HEK293T (cell line): ENCODE measurements at regions not wholly inside any gene's neighbourhood (a gene's known extent, or its start where the extent isn't known, plus 50 kb on each side); places are given as distances from the start of the nearest gene placed in this dataset.

ENCODE experiments used
- CTCF ChIA-PET: fragments of 350-600 bp; formaldehyde crosslinking; extraction: SDS; loops from one replicate; lab custom pipeline; 2021; ENCODE audit warnings: antibody characterized with exemption, inconsistent platforms; lab: Yijun Ruan, JAX
- POLR2A ChIA-PET: fragments of 350-600 bp; formaldehyde crosslinking; extraction: SDS; loops from one replicate; lab custom pipeline; 2020; ENCODE audit warnings: antibody characterized with exemption, inconsistent platforms; lab: Yijun Ruan, JAX
- DNase-seq: peaks from one replicate; pipeline ENCODE4 v3.0.0; 2012; ENCODE audit warnings: mixed read lengths; ENCODE audit errors: extremely low spot score
- ARNT ChIP-seq: fragments of 450-650 bp; IDR thresholded peaks from 2 replicates; pipeline ENCODE4 v1.6.1; 2017; ENCODE audit warnings: mild to moderate bottlenecking
- BHLHE40 ChIP-seq: fragments of 450-650 bp; IDR thresholded peaks from 2 replicates; pipeline ENCODE4 v1.6.1; 2016; ENCODE audit warnings: mild to moderate bottlenecking, moderate library complexity, borderline replicate concordance
- CTBP1 ChIP-seq: fragments of 450-650 bp; IDR thresholded peaks from 2 replicates; pipeline ENCODE4 v1.6.1; 2016; ENCODE audit warnings: borderline replicate concordance
- ELF4 ChIP-seq: fragments of 450-650 bp; IDR thresholded peaks from 2 replicates; pipeline ENCODE4 v1.6.1; 2017; ENCODE audit warnings: antibody characterized with exemption
- FOXA1 ChIP-seq: fragments of 450-650 bp; IDR thresholded peaks from 2 replicates; pipeline ENCODE4 v1.6.1; 2016; ENCODE audit warnings: mild to moderate bottlenecking
- FOXK2 ChIP-seq: fragments of 450-650 bp; IDR thresholded peaks from 2 replicates; pipeline ENCODE4 v1.6.1; 2016; ENCODE audit warnings: mild to moderate bottlenecking
- FOXM1 ChIP-seq: fragments of 450-650 bp; IDR thresholded peaks from 2 replicates; pipeline ENCODE4 v1.6.1; 2017; ENCODE audit warnings: mild to moderate bottlenecking, borderline replicate concordance
- HDGF ChIP-seq: fragments of 450-650 bp; IDR thresholded peaks from 2 replicates; pipeline ENCODE4 v1.6.1; 2017; ENCODE audit warnings: antibody characterized with exemption, borderline replicate concordance
- L3MBTL2 ChIP-seq: fragments of 450-650 bp; conservative IDR thresholded peaks from 2 replicates; pipeline ENCODE4 v1.6.1; 2016; ENCODE audit warnings: mild to moderate bottlenecking
- LEF1 ChIP-seq: fragments of 450-650 bp; IDR thresholded peaks from 2 replicates; pipeline ENCODE4 v1.6.1; 2017; ENCODE audit warnings: mild to moderate bottlenecking, borderline replicate concordance
- NFRKB ChIP-seq: fragments of 450-650 bp; IDR thresholded peaks from 2 replicates; pipeline ENCODE4 v1.6.1; 2016; ENCODE audit warnings: mild to moderate bottlenecking, moderate library complexity
- PKNOX1 ChIP-seq: fragments of 450-650 bp; IDR thresholded peaks from 2 replicates; pipeline ENCODE4 v1.6.1; 2016
- SP1 ChIP-seq: fragments of 450-650 bp; IDR thresholded peaks from 2 replicates; pipeline ENCODE4 v1.6.1; 2017
- SUZ12 ChIP-seq: fragments of 450-650 bp; IDR thresholded peaks from 2 replicates; pipeline ENCODE4 v1.6.1; 2016; ENCODE audit warnings: mild to moderate bottlenecking
- TARDBP ChIP-seq: fragments of 450-650 bp; IDR thresholded peaks from 2 replicates; pipeline ENCODE4 v1.6.1; 2016
- ZNF384 ChIP-seq: fragments of 450-650 bp; IDR thresholded peaks from 2 replicates; pipeline ENCODE4 v1.6.1; 2016

- ChIA-PET POLR2A (no interaction called here), CTCF (no interaction called here)
- TF ChIP-seq SP1 (no peak), SUZ12 (no peak), FOXM1 (no peak), BHLHE40 (no peak), HDGF (no peak), TARDBP (no peak), LEF1 (no peak), ELF4 (no peak), L3MBTL2 (no peak), FOXA1 (no peak), CTBP1 (no peak), ZNF384 (no peak), FOXK2 (no peak), NFRKB (no peak), PKNOX1 (no peak), ARNT (no peak)
- no peak for DNase-seq
Measured at GRCh38 chr16:63684149-63685101, 1437.4 kb downstream of the CDH11 start.

- CTCF ChIA-PET, result no interaction called here
- TF ChIP-seq HDGF, result no peak
- TF ChIP-seq PKNOX1, result no peak
- TF ChIP-seq ZNF384, result no peak
- no peak for TF ChIP-seq FOXA1
- TF ChIP-seq NFRKB, result no peak
- no peak for TF ChIP-seq CTBP1
- no peak for TF ChIP-seq SP1
- no peak for TF ChIP-seq L3MBTL2
- DNase-seq, result no peak
- POLR2A ChIA-PET, result no interaction called here
Measured at GRCh38 chr16:63682844-63683243, 1439.0 kb downstream of the CDH11 start.

- no peak for DNase-seq
- ChIA-PET CTCF (interaction anchor here (0.7 kb wide), 1 partner anchor 1169 kb away, joined by 3 read pairs; no protein-coding TSS in a partner anchor), POLR2A (no interaction called here)
- TF ChIP-seq SUZ12 (no peak), NFRKB (no peak), FOXK2 (no peak), L3MBTL2 (no peak), PKNOX1 (no peak), HDGF (no peak), FOXM1 (no peak), SP1 (no peak), TARDBP (no peak), BHLHE40 (no peak), ZNF384 (no peak), CTBP1 (no peak), LEF1 (no peak), ARNT (no peak), ELF4 (no peak), FOXA1 (no peak)
Measured at GRCh38 chr16:63672493-63672892, 1449.4 kb downstream of the CDH11 start.

- ChIA-PET POLR2A (no interaction called here), CTCF (no interaction called here)
- DNase-seq, result no peak
Measured at GRCh38 chr16:63663155-63663554, 1458.7 kb downstream of the CDH11 start.

GRCh38 chr16:63655846-63656245, 1466.0 kb downstream of the CDH11 start:
- CTCF ChIA-PET, result no interaction called here
- no peak for DNase-seq
- TF ChIP-seq CTBP1 (no peak), TARDBP (no peak), NFRKB (no peak), SP1 (no peak), FOXA1 (no peak), SUZ12 (no peak), ZNF384 (no peak), LEF1 (no peak), L3MBTL2 (no peak), HDGF (no peak), FOXK2 (no peak), FOXM1 (no peak), PKNOX1 (no peak), ARNT (no peak), BHLHE40 (no peak)
- POLR2A ChIA-PET, result no interaction called here

More at GRCh38 chr16:63663155-63663554, 1458.7 kb downstream of the CDH11 start:
- TF ChIP-seq ZNF384, result no peak
- TF ChIP-seq HDGF, result no peak
- TF ChIP-seq NFRKB, result no peak
- no peak for TF ChIP-seq SP1
